ENCODE measurements at regions not wholly inside any gene's neighbourhood (a gene's known extent, or its start where the extent isn't known, plus 50 kb on each side); places are given as distances from the start of the nearest gene placed in this dataset.
A peak's percentile ranks its signal among the peaks of the same experiment; 100 is the strongest.
"Not testable (repeated sequence)": the region's sequence is repeated elsewhere in the genome, so short reads cannot be mapped to it uniquely, and the experiment has no call there.

GRCh38 chr6:148021699-148022098, 320.9 kb upstream of the SASH1 start:
- Histone ChIP-seq H3K4me3 (replicated peaks; ENCODE audit: insufficient read depth, low read length) (no peak overlapping the region), H3K27me3 (ENCODE audit: insufficient read depth, poor library complexity, severe bottlenecking) (no peaks in the 10 kb centered on the region), H3K27ac (replicated peaks) (no peak overlapping the region)
- no peak for DNase-seq (ENCODE audit: low read depth in 1 of 2, low spot score in 1 of 2)
- peak; percentile 58 for TF ChIP-seq SPI1 (IDR thresholded peaks at IDR 0.05; ENCODE audit: borderline replicate concordance, low read depth)
- TF ChIP-seq POLR2AphosphoS5 (IDR thresholded peaks at IDR 0.05; ENCODE audit: low read depth): no peak

DNA sequence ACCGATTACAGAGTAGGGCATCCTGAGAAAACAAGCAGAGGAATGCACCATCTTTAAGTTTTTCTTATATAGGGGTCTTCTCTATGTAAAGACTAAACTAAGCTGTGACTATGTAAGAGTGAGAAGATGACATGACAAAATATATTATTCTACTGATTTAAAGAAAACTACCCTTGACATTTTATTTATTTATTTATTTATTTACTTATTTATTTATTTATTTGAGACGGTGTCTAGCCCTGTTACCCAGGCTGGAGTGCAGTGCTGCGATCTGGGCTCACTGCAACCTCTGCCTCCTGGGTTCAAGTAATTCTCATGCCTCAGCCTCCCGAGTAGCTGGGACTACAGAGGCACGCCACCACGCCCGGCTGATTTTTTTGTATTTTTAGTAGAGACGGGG, 320.4 kb upstream of the SASH1 start:
- H3K27me3 ChIP-seq (ENCODE audit: insufficient read depth, poor library complexity, severe bottlenecking); DNase-seq (ENCODE audit: low read depth in 1 of 2, low spot score in 1 of 2); H3K4me3 ChIP-seq (replicated peaks; ENCODE audit: insufficient read depth, low read length); H3K27ac ChIP-seq (replicated peaks): not testable (repeated sequence)

DNA sequence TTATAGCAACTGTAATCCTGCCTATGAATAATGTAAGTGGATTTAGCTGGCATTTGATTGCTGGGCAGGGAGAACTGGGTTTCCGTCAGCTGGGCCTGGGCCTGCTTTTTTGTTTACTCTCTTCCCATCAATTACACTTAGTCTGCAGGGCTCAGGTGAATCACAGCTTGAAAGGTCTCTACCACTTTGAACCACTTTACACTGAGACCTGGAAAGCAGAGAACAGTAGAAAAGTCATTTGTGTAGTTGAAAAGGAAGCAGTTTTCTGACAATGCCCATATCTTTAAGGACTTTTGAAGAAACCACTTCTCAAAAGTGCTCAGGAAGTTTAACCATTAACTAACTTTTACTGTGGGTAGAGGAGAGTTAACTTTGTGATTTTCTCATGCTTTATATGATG, 315.4 kb upstream of the SASH1 start:
- Histone ChIP-seq H3K4me3 (replicated peaks; ENCODE audit: insufficient read depth, low read length) (no peak overlapping the region), H3K27ac (replicated peaks) (no peak overlapping the region), H3K27me3 (ENCODE audit: insufficient read depth, poor library complexity, severe bottlenecking) (no peaks in the 10 kb centered on the region)
- no peak for DNase-seq (ENCODE audit: low read depth in 1 of 2, low spot score in 1 of 2)
- no peak for TF ChIP-seq GABPA (IDR thresholded peaks at IDR 0.05; ENCODE audit: low read depth)
- TF ChIP-seq, protein P1, sequence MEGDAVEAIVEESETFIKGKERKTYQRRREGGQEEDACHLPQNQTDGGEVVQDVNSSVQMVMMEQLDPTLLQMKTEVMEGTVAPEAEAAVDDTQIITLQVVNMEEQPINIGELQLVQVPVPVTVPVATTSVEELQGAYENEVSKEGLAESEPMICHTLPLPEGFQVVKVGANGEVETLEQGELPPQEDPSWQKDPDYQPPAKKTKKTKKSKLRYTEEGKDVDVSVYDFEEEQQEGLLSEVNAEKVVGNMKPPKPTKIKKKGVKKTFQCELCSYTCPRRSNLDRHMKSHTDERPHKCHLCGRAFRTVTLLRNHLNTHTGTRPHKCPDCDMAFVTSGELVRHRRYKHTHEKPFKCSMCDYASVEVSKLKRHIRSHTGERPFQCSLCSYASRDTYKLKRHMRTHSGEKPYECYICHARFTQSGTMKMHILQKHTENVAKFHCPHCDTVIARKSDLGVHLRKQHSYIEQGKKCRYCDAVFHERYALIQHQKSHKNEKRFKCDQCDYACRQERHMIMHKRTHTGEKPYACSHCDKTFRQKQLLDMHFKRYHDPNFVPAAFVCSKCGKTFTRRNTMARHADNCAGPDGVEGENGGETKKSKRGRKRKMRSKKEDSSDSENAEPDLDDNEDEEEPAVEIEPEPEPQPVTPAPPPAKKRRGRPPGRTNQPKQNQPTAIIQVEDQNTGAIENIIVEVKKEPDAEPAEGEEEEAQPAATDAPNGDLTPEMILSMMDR (IDR thresholded peaks at IDR 0.05; ENCODE audit: insufficient read depth, low read length): no peak
- no peak for TF ChIP-seq POLR2AphosphoS5 (IDR thresholded peaks at IDR 0.05; ENCODE audit: low read depth)
- no peak for TF ChIP-seq REST (IDR thresholded peaks at IDR 0.05; ENCODE audit: insufficient replicate concordance, low read depth)
- no peak for TF ChIP-seq SPI1 (IDR thresholded peaks at IDR 0.05; ENCODE audit: borderline replicate concordance, low read depth)

DNA sequence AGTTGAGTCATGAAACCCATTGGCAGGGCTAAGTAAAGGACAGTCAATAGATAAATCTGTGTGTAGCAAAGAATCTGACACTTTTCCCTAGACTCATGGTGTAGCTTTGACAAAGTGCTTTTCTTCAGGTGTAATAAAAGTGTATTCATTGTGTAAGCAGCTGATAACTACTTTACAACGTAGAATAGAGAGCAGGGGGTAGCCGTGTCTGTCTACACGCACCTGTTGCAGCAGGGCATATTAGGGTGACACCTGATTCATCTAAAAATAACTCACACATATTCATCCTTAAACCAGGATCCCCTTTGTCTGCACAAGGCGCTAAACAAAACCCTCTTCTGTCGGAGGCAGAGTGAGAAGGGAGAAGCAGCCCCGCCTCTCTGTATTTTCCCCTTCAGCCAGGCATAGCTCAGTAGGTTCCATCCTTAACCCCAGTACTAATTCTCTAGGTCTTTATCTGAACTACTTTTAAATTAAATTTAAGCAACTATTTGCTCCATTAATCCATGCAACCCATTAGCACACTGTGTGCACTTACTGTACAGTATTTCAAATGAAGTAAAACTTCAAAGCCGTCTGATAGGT, 306.7 kb upstream of the SASH1 start:
- H3K27me3 ChIP-seq (ENCODE audit: insufficient read depth, poor library complexity, severe bottlenecking): no peaks in the 10 kb centered on the region
- no peak for DNase-seq (ENCODE audit: low read depth in 1 of 2, low spot score in 1 of 2)
- no peak overlapping the region for H3K4me3 ChIP-seq (replicated peaks; ENCODE audit: insufficient read depth, low read length)
- TF ChIP-seq GABPA (IDR thresholded peaks at IDR 0.05; ENCODE audit: low read depth) (no peak), SPI1 (IDR thresholded peaks at IDR 0.05; ENCODE audit: borderline replicate concordance, low read depth) (no peak), REST (IDR thresholded peaks at IDR 0.05; ENCODE audit: insufficient replicate concordance, low read depth) (no peak), POLR2AphosphoS5 (IDR thresholded peaks at IDR 0.05; ENCODE audit: low read depth) (no peak)
- TF ChIP-seq, protein P1 (IDR thresholded peaks at IDR 0.05; ENCODE audit: insufficient read depth, low read length): no peak
- H3K27ac ChIP-seq (replicated peaks): no peak overlapping the region

GRCh38 chr6:148037496-148037895, 305.1 kb upstream of the SASH1 start:
- Histone ChIP-seq H3K4me3 (replicated peaks; ENCODE audit: insufficient read depth, low read length) (no peak overlapping the region), H3K27ac (replicated peaks) (no peak overlapping the region), H3K27me3 (ENCODE audit: insufficient read depth, poor library complexity, severe bottlenecking) (no peaks in the 10 kb centered on the region)
- TF ChIP-seq POLR2AphosphoS5 (IDR thresholded peaks at IDR 0.05; ENCODE audit: low read depth): no peak
- TF ChIP-seq REST (IDR thresholded peaks at IDR 0.05; ENCODE audit: insufficient replicate concordance, low read depth): no peak
- TF ChIP-seq, protein P1 (IDR thresholded peaks at IDR 0.05; ENCODE audit: insufficient read depth, low read length): no peak
- TF ChIP-seq GABPA (IDR thresholded peaks at IDR 0.05; ENCODE audit: low read depth): no peak
- no peak for TF ChIP-seq SPI1 (IDR thresholded peaks at IDR 0.05; ENCODE audit: borderline replicate concordance, low read depth)
- DNase-seq (ENCODE audit: low read depth in 1 of 2, low spot score in 1 of 2): no peak

Measured in HL-60 (cell line).